CD4-positive, alpha-beta memory T cell (primary cell): ENCODE measurements at regions not wholly inside any gene's neighbourhood (a gene's known extent, or its start where the extent isn't known, plus 50 kb on each side); places are given as distances from the start of the nearest gene placed in this dataset.

Source experiments
- CTCF ChIA-PET: fragments of 350-600 bp; sonication (Branson Sonifier 250); formaldehyde crosslinking; loops from one replicate; lab custom pipeline; 2021; ENCODE audit warnings: inconsistent platforms; ENCODE audit not compliant: partially characterized antibody; lab: Charles Lee
- POLR2A ChIA-PET: fragments of 350-600 bp; sonication (Branson Sonifier 250); formaldehyde crosslinking; loops from one replicate; lab custom pipeline; 2021; ENCODE audit not compliant: partially characterized antibody; lab: Charles Lee
- DNase-seq, 5 donors: peaks; one replicate each; pipeline versions ENCODE4 v3.0.0 to v3.0.0-alpha.2; 2020 to 2022; ENCODE audit warnings: mixed read lengths in 1 of 5
- H3K27ac ChIP-seq: one replicate; pipeline ENCODE4 v1.7.0; 2013; ENCODE audit warnings: low read depth, low read length
- H3K27me3 ChIP-seq: 2 replicates; pipeline ENCODE4 v1.7.0; 2013; ENCODE audit warnings: mild to moderate bottlenecking, low read length, moderate library complexity; ENCODE audit not compliant: insufficient read depth
- H3K36me3 ChIP-seq: 2 replicates; pipeline ENCODE4 v1.7.0; 2013; ENCODE audit warnings: mild to moderate bottlenecking, low read length, moderate library complexity; ENCODE audit not compliant: insufficient read depth
- H3K4me1 ChIP-seq: 2 replicates; pipeline ENCODE4 v1.7.0; 2013; ENCODE audit warnings: mild to moderate bottlenecking, low read length, moderate library complexity; ENCODE audit not compliant: insufficient read depth
- H3K4me3 ChIP-seq, 2 donors: one replicate each; pipeline ENCODE4 v1.7.0; 2013; ENCODE audit warnings: low read length in 2 of 2, mild to moderate bottlenecking in 1 of 2
- H3K9me3 ChIP-seq, 2 donors: one replicate each; pipeline ENCODE4 v1.7.0; 2013; ENCODE audit warnings: low read length in 2 of 2, control low read depth in 1 of 2; ENCODE audit not compliant: control insufficient read depth in 1 of 2
- H3K27ac Mint-ChIP-seq, 7 donors: one replicate each; pipeline ENCODE4 v1.8.0; 2020 to 2021; ENCODE audit warnings: mixed read lengths in 7 of 7, mild to moderate bottlenecking in 6 of 7, inconsistent platforms in 3 of 7, moderate library complexity in 3 of 7
- H3K27me3 Mint-ChIP-seq, 2 donors: one replicate each; pipeline ENCODE4 v1.8.0; 2020 to 2021; ENCODE audit warnings: mixed read lengths in 2 of 2
- H3K36me3 Mint-ChIP-seq, 2 donors: one replicate each; pipeline ENCODE4 v1.8.0; 2020 to 2021; ENCODE audit warnings: mixed read lengths in 2 of 2, inconsistent platforms in 1 of 2, mild to moderate bottlenecking in 1 of 2
- H3K4me1 Mint-ChIP-seq, 4 donors: one replicate each; pipeline ENCODE4 v1.8.0; 2020 to 2021; ENCODE audit warnings: mixed read lengths in 4 of 4, mild to moderate bottlenecking in 1 of 4
- H3K4me3 Mint-ChIP-seq, 8 donors: one replicate each; pipeline ENCODE4 v1.8.0; 2020 to 2021; ENCODE audit warnings: mixed read lengths in 8 of 8, mild to moderate bottlenecking in 7 of 8, moderate library complexity in 6 of 8, inconsistent platforms in 3 of 8
- H3K9me3 Mint-ChIP-seq, 8 donors: one replicate each; pipeline ENCODE4 v1.8.0; 2020 to 2021; ENCODE audit warnings: mixed read lengths in 8 of 8, mild to moderate bottlenecking in 5 of 8, inconsistent platforms in 3 of 8, moderate library complexity in 1 of 8
- intact Hi-C: fragments of 100-400 bp; cut with micrococcal nuclease; formaldehyde crosslinking; loops from one replicate; pipeline ENCODE4 v1.15.1; 2023

DNA sequence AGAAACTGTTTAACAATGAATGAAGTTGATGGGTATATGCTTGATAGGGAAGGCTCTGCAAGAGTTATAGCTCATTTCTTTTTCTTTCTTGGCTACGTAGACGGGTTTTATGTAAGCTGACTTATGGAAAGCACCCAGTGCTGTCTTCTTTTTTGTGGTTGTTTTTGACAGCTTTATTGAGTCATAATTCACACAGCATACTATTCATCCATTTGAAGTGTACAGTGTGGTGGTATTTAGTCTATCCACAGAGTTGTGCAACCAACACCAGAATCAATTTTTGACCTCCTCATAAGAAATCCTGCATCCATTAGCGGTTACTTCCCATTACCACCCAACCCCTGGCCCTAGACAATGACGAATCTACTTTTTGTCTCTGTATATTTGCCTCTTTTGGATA, 240.6 kb upstream of the KIAA1217 start:
- H3K4me1 Mint-ChIP-seq, result no peaks in the 10 kb centered on the region
- H3K36me3 Mint-ChIP-seq, result no peaks in the 10 kb centered on the region
- Histone ChIP-seq H3K9me3 (no peaks in the 10 kb centered on the region), H3K4me3 (no peak overlapping the region), H3K27ac (no peak overlapping the region), H3K4me1 (no peaks in the 10 kb centered on the region), H3K27me3 (no peaks in the 10 kb centered on the region), H3K36me3 (no peaks in the 10 kb centered on the region)
- no peak overlapping the region for H3K4me3 Mint-ChIP-seq
- no peak for DNase-seq
- intact Hi-C loops, result no loop called here
- peaks cover 0 to 14% (median 4%) of the 10 kb centered on the region in 8 donors for H3K9me3 Mint-ChIP-seq
- H3K27me3 Mint-ChIP-seq, result no peaks in the 10 kb centered on the region
- CTCF ChIA-PET, result no interaction called here
- H3K27ac Mint-ChIP-seq, result no peak overlapping the region
- POLR2A ChIA-PET, result no interaction called here

GRCh38 chr10:23974746-23975272, 234.1 kb upstream of the KIAA1217 start:
- H3K27me3 ChIP-seq, result no peaks in the 10 kb centered on the region
- Mint-ChIP-seq H3K4me3 (no peak overlapping the region), H3K27ac (no peak overlapping the region), H3K9me3 (peaks cover 0 to 11% (median 4%) of the 10 kb centered on the region in 8 donors), H3K27me3 (peaks cover 0 to 2% of the 10 kb centered on the region in 2 donors), H3K4me1 (no peaks in the 10 kb centered on the region), H3K36me3 (no peaks in the 10 kb centered on the region)
- ChIA-PET CTCF (no interaction called here), POLR2A (no interaction called here)
- H3K36me3 ChIP-seq, result no peaks in the 10 kb centered on the region
- no peaks in the 10 kb centered on the region for H3K9me3 ChIP-seq
- H3K27ac ChIP-seq, result no peak overlapping the region
- H3K4me1 ChIP-seq, result no peaks in the 10 kb centered on the region
- no peak for DNase-seq
- intact Hi-C loops, result no loop called here
- H3K4me3 ChIP-seq, result no peak overlapping the region

GRCh38 chr10:23975431-23975830, 233.5 kb upstream of the KIAA1217 start:
- H3K4me1 ChIP-seq, result no peaks in the 10 kb centered on the region
- no peaks in the 10 kb centered on the region for H3K27me3 ChIP-seq
- Mint-ChIP-seq H3K27ac (no peak overlapping the region), H3K9me3 (peaks cover 0 to 11% (median 3%) of the 10 kb centered on the region in 8 donors), H3K27me3 (peaks cover 0 to 2% of the 10 kb centered on the region in 2 donors), H3K4me1 (no peaks in the 10 kb centered on the region), H3K4me3 (no peak overlapping the region), H3K36me3 (no peaks in the 10 kb centered on the region)
- intact Hi-C loops, result no loop called here
- no peaks in the 10 kb centered on the region for H3K36me3 ChIP-seq
- H3K4me3 ChIP-seq, result no peak overlapping the region
- no peak for DNase-seq
- H3K27ac ChIP-seq, result no peak overlapping the region
- POLR2A ChIA-PET, result no interaction called here
- CTCF ChIA-PET, result no interaction called here
- H3K9me3 ChIP-seq, result no peaks in the 10 kb centered on the region

- CTCF ChIA-PET, result no interaction called here
- POLR2A ChIA-PET, result no interaction called here
- Histone ChIP-seq H3K36me3 (no peaks in the 10 kb centered on the region), H3K9me3 (no peaks in the 10 kb centered on the region), H3K4me1 (no peaks in the 10 kb centered on the region), H3K4me3 (no peak overlapping the region), H3K27me3 (no peaks in the 10 kb centered on the region), H3K27ac (no peak overlapping the region)
- Mint-ChIP-seq H3K9me3 (peaks cover 0 to 8% (median 0%) of the 10 kb centered on the region in 8 donors), H3K4me1 (no peaks in the 10 kb centered on the region), H3K4me3 (no peak overlapping the region), H3K27ac (no peak overlapping the region), H3K27me3 (peaks cover 0 to 2% of the 10 kb centered on the region in 2 donors), H3K36me3 (no peaks in the 10 kb centered on the region)
- intact Hi-C loops, result no loop called here
- no peak for DNase-seq
Observed at GRCh38 chr10:23976275-23976674, 232.7 kb upstream of the KIAA1217 start.

GRCh38 chr10:23978317-23978716, 230.6 kb upstream of the KIAA1217 start:
- H3K9me3 ChIP-seq, result no peaks in the 10 kb centered on the region
- H3K4me1 Mint-ChIP-seq, result no peaks in the 10 kb centered on the region
- H3K36me3 Mint-ChIP-seq, result no peaks in the 10 kb centered on the region
- peaks cover 0 to 5% of the 10 kb centered on the region in 2 donors for H3K27me3 Mint-ChIP-seq
- ChIA-PET CTCF (no interaction called here), POLR2A (no interaction called here)
- H3K9me3 Mint-ChIP-seq, result peaks cover 0 to 7% (median 0%) of the 10 kb centered on the region in 8 donors
- H3K4me3 Mint-ChIP-seq, result no peak overlapping the region
- DNase-seq, result no peak
- intact Hi-C loops, result no loop called here
- no peaks in the 10 kb centered on the region for H3K36me3 ChIP-seq
- no peaks in the 10 kb centered on the region for H3K27me3 ChIP-seq
- no peak overlapping the region for H3K27ac ChIP-seq
- H3K27ac Mint-ChIP-seq, result no peak overlapping the region
- no peak overlapping the region for H3K4me3 ChIP-seq
- no peaks in the 10 kb centered on the region for H3K4me1 ChIP-seq

GRCh38 chr10:23980094-23980493, 228.8 kb upstream of the KIAA1217 start:
- H3K4me3 Mint-ChIP-seq, result no peak overlapping the region
- peaks cover 0 to 11% (median 2%) of the 10 kb centered on the region in 8 donors for H3K9me3 Mint-ChIP-seq
- Histone ChIP-seq H3K27ac (no peak overlapping the region), H3K4me3 (no peak overlapping the region), H3K36me3 (no peaks in the 10 kb centered on the region), H3K27me3 (no peaks in the 10 kb centered on the region), H3K4me1 (no peaks in the 10 kb centered on the region), H3K9me3 (no peaks in the 10 kb centered on the region)
- CTCF ChIA-PET, result no interaction called here
- no peaks in the 10 kb centered on the region for H3K4me1 Mint-ChIP-seq
- peaks cover 0 to 5% of the 10 kb centered on the region in 2 donors for H3K27me3 Mint-ChIP-seq
- no peaks in the 10 kb centered on the region for H3K36me3 Mint-ChIP-seq
- intact Hi-C loops, result no loop called here
- no peak for DNase-seq
- POLR2A ChIA-PET, result no interaction called here
- H3K27ac Mint-ChIP-seq, result no peak overlapping the region

- H3K9me3 Mint-ChIP-seq, result peaks cover 0 to 11% (median 2%) of the 10 kb centered on the region in 8 donors
- no peaks in the 10 kb centered on the region for H3K9me3 ChIP-seq
- no peaks in the 10 kb centered on the region for H3K36me3 ChIP-seq
- no peak overlapping the region for H3K27ac Mint-ChIP-seq
- H3K4me3 Mint-ChIP-seq, result no peak overlapping the region
- no peak for DNase-seq
- ChIA-PET CTCF (interaction anchor here (0.5 kb wide), 1 partner anchor 11 kb away, joined by 3 read pairs; no protein-coding TSS in a partner anchor), POLR2A (no interaction called here)
- no peak overlapping the region for H3K27ac ChIP-seq
- intact Hi-C loops, result no loop called here
- H3K36me3 Mint-ChIP-seq, result no peaks in the 10 kb centered on the region
- H3K27me3 Mint-ChIP-seq, result peaks cover 0 to 5% of the 10 kb centered on the region in 2 donors
- no peaks in the 10 kb centered on the region for H3K4me1 ChIP-seq
- H3K4me3 ChIP-seq, result no peak overlapping the region
- no peaks in the 10 kb centered on the region for H3K4me1 Mint-ChIP-seq
- no peaks in the 10 kb centered on the region for H3K27me3 ChIP-seq
Observed at GRCh38 chr10:23981520-23982309, 227.2 kb upstream of the KIAA1217 start.
